PC-9 (cell line): ENCODE measurements at regions not wholly inside any gene's neighbourhood (a gene's known extent, or its start where the extent isn't known, plus 50 kb on each side); places are given as distances from the start of the nearest gene placed in this dataset.

ENCODE experiments used
- CTCF ChIP-seq: fragments of 200-600 bp; sonication (generic); conservative IDR thresholded peaks from 2 replicates; pipeline ENCODE4 v1.6.1; 2017; ENCODE audit warnings: mixed run types, antibody characterized with exemption, mild to moderate bottlenecking, moderate library complexity
- EZH2 ChIP-seq: fragments of 200-600 bp; sonication (generic); IDR thresholded peaks from 2 replicates; pipeline ENCODE4 v1.8.0; 2017; ENCODE audit warnings: antibody characterized with exemption, low read depth

DNA sequence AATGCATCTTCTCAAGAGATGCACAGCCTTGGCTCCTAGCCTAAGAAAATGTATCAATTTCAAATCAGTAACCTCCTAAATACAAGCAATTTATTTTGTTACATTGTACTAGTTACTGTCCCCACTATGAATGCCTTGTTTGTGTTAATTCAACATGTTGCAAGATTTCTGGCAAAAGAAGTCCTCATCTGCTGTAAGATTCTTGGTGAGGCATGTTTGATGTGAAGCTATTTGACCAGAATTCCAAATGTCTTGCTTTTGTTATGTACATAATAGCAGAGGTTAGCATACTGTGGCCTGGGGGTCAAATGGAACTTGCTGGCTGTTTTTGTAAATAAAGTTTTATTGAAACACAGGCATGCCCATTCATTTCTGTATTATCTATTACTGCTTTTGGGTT, 1023.1 kb upstream of the WWC1 start:
- TF ChIP-seq CTCF (no peak), EZH2 (no peak)
